HEK293 (cell line): ENCODE measurements at regions not wholly inside any gene's neighbourhood (a gene's known extent, or its start where the extent isn't known, plus 50 kb on each side); places are given as distances from the start of the nearest gene placed in this dataset.

ENCODE experiments used
- CTCF ChIA-PET: fragments of 350-600 bp; formaldehyde crosslinking; extraction: SDS; loops from one replicate; lab custom pipeline; 2021; ENCODE audit warnings: antibody characterized with exemption; lab: Yijun Ruan, JAX
- POLR2A ChIA-PET: fragments of 300-600 bp; formaldehyde crosslinking; extraction: SDS; loops from one replicate; lab custom pipeline; 2020; ENCODE audit warnings: antibody characterized with exemption, inconsistent platforms; lab: Yijun Ruan, JAX
- H3K27ac ChIP-seq: fragments of 200-500 bp; sonication (Bioruptor generic); 2 replicates; pipeline ENCODE4 v1.5.1; 2014; ENCODE audit warnings: low read depth, low read length, control low read depth, inconsistent platforms; ENCODE audit errors: extremely low read depth
- H3K36me3 ChIP-seq, 2 experiments: fragments of 200-500 bp in 1 of 2; sonication (Bioruptor generic) in 1 of 2; 1 replicate in 1 of 2; 2 replicates in 1 of 2; pipeline ENCODE4 v1.5.1; 2014 to 2017; ENCODE audit warnings: inconsistent platforms in 2 of 2, low read length in 2 of 2; ENCODE audit not compliant: control insufficient read depth in 2 of 2, insufficient read depth in 1 of 2
- H3K4me1 ChIP-seq: fragments of 200-500 bp; sonication (Bioruptor generic); 2 replicates; pipeline ENCODE4 v1.5.1; 2014; ENCODE audit warnings: mild to moderate bottlenecking, low read length, inconsistent platforms; ENCODE audit not compliant: control insufficient read depth, insufficient read depth
- H3K4me3 ChIP-seq: 2 replicates; pipeline ENCODE4 v1.5.1; 2011; ENCODE audit warnings: low read depth, mild to moderate bottlenecking, control low read depth, low read length, moderate library complexity
- H3K9me3 ChIP-seq: fragments of 200-500 bp; sonication (Bioruptor generic); 2 replicates; pipeline ENCODE4 v1.5.1; 2014; ENCODE audit warnings: low read depth, low read length, inconsistent platforms; ENCODE audit not compliant: control insufficient read depth, insufficient read depth
- BCL6B ChIP-seq: fragments of 450-650 bp; formaldehyde crosslinking; IDR thresholded peaks from 2 replicates; pipeline ENCODE4 v1.5.1; 2017; ENCODE audit warnings: missing biosample characterization, missing genetic modification characterization
- IKZF3 ChIP-seq: fragments of 450-650 bp; IDR thresholded peaks from 2 replicates; pipeline ENCODE4 v1.5.0; 2018; ENCODE audit warnings: missing biosample characterization, mild to moderate bottlenecking, missing genetic modification characterization, moderate library complexity
- KLF10 ChIP-seq: fragments of 450-650 bp; IDR thresholded peaks from 2 replicates; pipeline ENCODE4 v1.5.1; 2018; ENCODE audit warnings: missing biosample characterization, mild to moderate bottlenecking, missing genetic modification characterization
- KLF16 ChIP-seq: fragments of 450-650 bp; formaldehyde crosslinking; IDR thresholded peaks from 2 replicates; pipeline ENCODE4 v1.5.1; 2017; ENCODE audit warnings: missing biosample characterization, missing genetic modification characterization
- TCF7L2 ChIP-seq: IDR thresholded peaks from 2 replicates; pipeline ENCODE4 v1.6.1; 2011; ENCODE audit warnings: low read depth, mild to moderate bottlenecking, inconsistent platforms, low read length, moderate library complexity, borderline replicate concordance
- YY2 ChIP-seq: fragments of 450-650 bp; formaldehyde crosslinking; IDR thresholded peaks from 2 replicates; pipeline ENCODE4 v1.5.1; 2016; ENCODE audit warnings: missing biosample characterization, missing genetic modification characterization
- ZFP69B ChIP-seq: fragments of 450-650 bp; formaldehyde crosslinking; IDR thresholded peaks from 2 replicates; pipeline ENCODE4 v1.5.1; 2016; ENCODE audit warnings: missing biosample characterization, missing genetic modification characterization
- ZNF10 ChIP-seq: fragments of 450-650 bp; formaldehyde crosslinking; IDR thresholded peaks from 2 replicates; pipeline ENCODE4 v1.5.1; 2017; ENCODE audit warnings: missing biosample characterization, missing genetic modification characterization
- ZNF121 ChIP-seq: fragments of 450-650 bp; formaldehyde crosslinking; IDR thresholded peaks from 2 replicates; pipeline ENCODE4 v1.5.1; 2016; ENCODE audit warnings: missing biosample characterization, missing genetic modification characterization
- ZNF169 ChIP-seq: fragments of 450-650 bp; formaldehyde crosslinking; IDR thresholded peaks from 2 replicates; pipeline ENCODE4 v1.5.1; 2016; ENCODE audit warnings: missing biosample characterization, missing genetic modification characterization
- ZNF202 ChIP-seq: fragments of 450-650 bp; formaldehyde crosslinking; IDR thresholded peaks from 2 replicates; pipeline ENCODE4 v1.5.1; 2016; ENCODE audit warnings: missing biosample characterization, missing genetic modification characterization, borderline replicate concordance
- ZNF239 ChIP-seq: fragments of 450-650 bp; formaldehyde crosslinking; IDR thresholded peaks from 2 replicates; pipeline ENCODE4 v1.5.1; 2016; ENCODE audit warnings: missing biosample characterization, missing genetic modification characterization
- ZNF248 ChIP-seq: fragments of 450-650 bp; formaldehyde crosslinking; IDR thresholded peaks from 2 replicates; pipeline ENCODE4 v1.5.1; 2017; ENCODE audit warnings: missing biosample characterization, missing genetic modification characterization
- ZNF350 ChIP-seq: fragments of 450-650 bp; formaldehyde crosslinking; IDR thresholded peaks from 2 replicates; pipeline ENCODE4 v1.5.0; 2017; ENCODE audit warnings: missing biosample characterization, mild to moderate bottlenecking, missing genetic modification characterization
- ZNF37A ChIP-seq: fragments of 450-650 bp; IDR thresholded peaks from 2 replicates; pipeline ENCODE4 v1.5.1; 2018; ENCODE audit warnings: missing biosample characterization, missing genetic modification characterization
- ZNF394 ChIP-seq: fragments of 450-650 bp; formaldehyde crosslinking; IDR thresholded peaks from 2 replicates; pipeline ENCODE4 v1.5.1; 2016; ENCODE audit warnings: missing biosample characterization, missing genetic modification characterization, mild to moderate bottlenecking, moderate library complexity, borderline replicate concordance
- ZNF416 ChIP-seq: fragments of 450-650 bp; formaldehyde crosslinking; IDR thresholded peaks from 2 replicates; pipeline ENCODE4 v1.5.1; 2016; ENCODE audit warnings: missing biosample characterization, missing genetic modification characterization
- ZNF521 ChIP-seq: fragments of 450-650 bp; formaldehyde crosslinking; IDR thresholded peaks from 2 replicates; pipeline ENCODE4 v1.5.1; 2017; ENCODE audit warnings: missing biosample characterization, mild to moderate bottlenecking, missing genetic modification characterization
- ZNF544 ChIP-seq: fragments of 450-650 bp; formaldehyde crosslinking; IDR thresholded peaks from 2 replicates; pipeline ENCODE4 v1.5.0; 2017; ENCODE audit warnings: missing biosample characterization, missing genetic modification characterization
- ZNF610 ChIP-seq: fragments of 450-650 bp; formaldehyde crosslinking; IDR thresholded peaks from 2 replicates; pipeline ENCODE4 v1.5.1; 2016; ENCODE audit warnings: missing biosample characterization, missing genetic modification characterization, borderline replicate concordance
- ZNF768 ChIP-seq: fragments of 450-650 bp; formaldehyde crosslinking; IDR thresholded peaks from 2 replicates; pipeline ENCODE4 v1.5.1; 2018; ENCODE audit warnings: missing biosample characterization, mild to moderate bottlenecking, missing genetic modification characterization
- ZNF830 ChIP-seq: fragments of 450-650 bp; IDR thresholded peaks from 2 replicates; pipeline ENCODE4 v1.5.0; 2018; ENCODE audit warnings: missing biosample characterization, missing genetic modification characterization, low read depth, mild to moderate bottlenecking, moderate library complexity
- TF ChIP-seq, protein P1 (sequence below): fragments of 450-650 bp; formaldehyde crosslinking; IDR thresholded peaks from 2 replicates; pipeline ENCODE4 v1.5.1; 2016; ENCODE audit warnings: missing biosample characterization, missing genetic modification characterization, borderline replicate concordance

DNA sequence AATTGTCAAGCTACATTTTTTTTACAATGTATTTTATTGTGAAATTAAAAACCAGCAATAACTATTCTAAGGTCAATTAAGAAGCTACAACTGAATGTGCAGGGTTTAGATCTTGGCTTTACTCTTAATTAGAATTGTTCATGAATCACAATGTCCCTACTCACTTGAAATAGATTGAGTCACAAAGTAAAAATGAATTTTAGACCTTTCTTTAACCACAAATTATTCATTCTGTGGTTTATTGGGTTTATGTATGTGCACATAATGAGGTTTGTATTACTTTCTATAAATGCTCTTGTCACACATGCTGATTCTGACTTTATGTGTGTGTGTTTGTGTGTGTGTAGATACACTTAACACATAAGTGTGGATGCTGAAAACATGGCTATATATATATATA lies 647.0 kb upstream of the AADAT start (continued):
- no peak for TF ChIP-seq BCL6B (tag by site-specific recombination)
- TF ChIP-seq ZNF610 (tag by site-specific recombination): no peak
- TF ChIP-seq, protein P1, sequence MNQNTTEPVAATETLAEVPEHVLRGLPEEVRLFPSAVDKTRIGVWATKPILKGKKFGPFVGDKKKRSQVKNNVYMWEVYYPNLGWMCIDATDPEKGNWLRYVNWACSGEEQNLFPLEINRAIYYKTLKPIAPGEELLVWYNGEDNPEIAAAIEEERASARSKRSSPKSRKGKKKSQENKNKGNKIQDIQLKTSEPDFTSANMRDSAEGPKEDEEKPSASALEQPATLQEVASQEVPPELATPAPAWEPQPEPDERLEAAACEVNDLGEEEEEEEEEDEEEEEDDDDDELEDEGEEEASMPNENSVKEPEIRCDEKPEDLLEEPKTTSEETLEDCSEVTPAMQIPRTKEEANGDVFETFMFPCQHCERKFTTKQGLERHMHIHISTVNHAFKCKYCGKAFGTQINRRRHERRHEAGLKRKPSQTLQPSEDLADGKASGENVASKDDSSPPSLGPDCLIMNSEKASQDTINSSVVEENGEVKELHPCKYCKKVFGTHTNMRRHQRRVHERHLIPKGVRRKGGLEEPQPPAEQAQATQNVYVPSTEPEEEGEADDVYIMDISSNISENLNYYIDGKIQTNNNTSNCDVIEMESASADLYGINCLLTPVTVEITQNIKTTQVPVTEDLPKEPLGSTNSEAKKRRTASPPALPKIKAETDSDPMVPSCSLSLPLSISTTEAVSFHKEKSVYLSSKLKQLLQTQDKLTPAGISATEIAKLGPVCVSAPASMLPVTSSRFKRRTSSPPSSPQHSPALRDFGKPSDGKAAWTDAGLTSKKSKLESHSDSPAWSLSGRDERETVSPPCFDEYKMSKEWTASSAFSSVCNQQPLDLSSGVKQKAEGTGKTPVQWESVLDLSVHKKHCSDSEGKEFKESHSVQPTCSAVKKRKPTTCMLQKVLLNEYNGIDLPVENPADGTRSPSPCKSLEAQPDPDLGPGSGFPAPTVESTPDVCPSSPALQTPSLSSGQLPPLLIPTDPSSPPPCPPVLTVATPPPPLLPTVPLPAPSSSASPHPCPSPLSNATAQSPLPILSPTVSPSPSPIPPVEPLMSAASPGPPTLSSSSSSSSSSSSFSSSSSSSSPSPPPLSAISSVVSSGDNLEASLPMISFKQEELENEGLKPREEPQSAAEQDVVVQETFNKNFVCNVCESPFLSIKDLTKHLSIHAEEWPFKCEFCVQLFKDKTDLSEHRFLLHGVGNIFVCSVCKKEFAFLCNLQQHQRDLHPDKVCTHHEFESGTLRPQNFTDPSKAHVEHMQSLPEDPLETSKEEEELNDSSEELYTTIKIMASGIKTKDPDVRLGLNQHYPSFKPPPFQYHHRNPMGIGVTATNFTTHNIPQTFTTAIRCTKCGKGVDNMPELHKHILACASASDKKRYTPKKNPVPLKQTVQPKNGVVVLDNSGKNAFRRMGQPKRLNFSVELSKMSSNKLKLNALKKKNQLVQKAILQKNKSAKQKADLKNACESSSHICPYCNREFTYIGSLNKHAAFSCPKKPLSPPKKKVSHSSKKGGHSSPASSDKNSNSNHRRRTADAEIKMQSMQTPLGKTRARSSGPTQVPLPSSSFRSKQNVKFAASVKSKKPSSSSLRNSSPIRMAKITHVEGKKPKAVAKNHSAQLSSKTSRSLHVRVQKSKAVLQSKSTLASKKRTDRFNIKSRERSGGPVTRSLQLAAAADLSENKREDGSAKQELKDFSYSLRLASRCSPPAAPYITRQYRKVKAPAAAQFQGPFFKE (tag by site-specific recombination): no peak

- H3K4me3 ChIP-seq: no peak overlapping the region
- TF ChIP-seq ZNF248 (tag by site-specific recombination): no peak
- no peak for TF ChIP-seq ZFP69B (tag by site-specific recombination)
- TF ChIP-seq ZNF239: no peak
- no peak for TF ChIP-seq ZNF416 (tag by site-specific recombination)
- TF ChIP-seq KLF16: no peak
- no peak for TF ChIP-seq ZNF350 (tag by site-specific recombination)
- no peak for TF ChIP-seq TCF7L2
- TF ChIP-seq ZNF544 (tag by site-specific recombination): no peak
- CTCF ChIA-PET: no interaction called here
- no peaks in the 10 kb centered on the region for H3K4me1 ChIP-seq
- H3K27ac ChIP-seq: no peak overlapping the region
- POLR2A ChIA-PET: no interaction called here
- no peaks in the 10 kb centered on the region for H3K36me3 ChIP-seq
- no peaks in the 10 kb centered on the region for H3K9me3 ChIP-seq
Observed at GRCh38 chr4:170729897-170730296, 640.1 kb upstream of the AADAT start.

DNA sequence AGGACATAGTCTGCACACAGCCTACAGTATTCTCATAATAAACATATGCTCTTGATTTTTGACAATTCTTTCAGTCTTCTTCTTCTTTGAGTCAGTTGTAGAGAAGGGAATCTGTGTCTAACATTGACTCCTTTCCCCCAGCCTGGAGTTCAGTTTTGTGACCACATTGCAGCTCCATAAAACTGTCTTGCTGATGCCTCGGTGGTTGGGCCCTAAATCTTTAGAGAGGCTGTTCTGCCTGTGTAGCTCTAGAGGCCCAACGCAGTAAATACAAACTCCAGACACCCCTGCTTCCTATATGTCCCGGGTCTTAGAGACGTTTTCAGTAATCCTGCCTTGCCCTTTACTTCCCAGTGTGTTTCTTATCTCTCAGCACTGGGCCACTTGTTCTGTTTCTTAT lies 639.5 kb upstream of the AADAT start:
- Histone ChIP-seq H3K4me3 (no peak overlapping the region), H3K9me3 (no peaks in the 10 kb centered on the region), H3K36me3 (no peaks in the 10 kb centered on the region), H3K27ac (no peak overlapping the region), H3K4me1 (no peaks in the 10 kb centered on the region)
- ChIA-PET CTCF (no interaction called here), POLR2A (no interaction called here)
- TF ChIP-seq ZNF394: no peak

DNA sequence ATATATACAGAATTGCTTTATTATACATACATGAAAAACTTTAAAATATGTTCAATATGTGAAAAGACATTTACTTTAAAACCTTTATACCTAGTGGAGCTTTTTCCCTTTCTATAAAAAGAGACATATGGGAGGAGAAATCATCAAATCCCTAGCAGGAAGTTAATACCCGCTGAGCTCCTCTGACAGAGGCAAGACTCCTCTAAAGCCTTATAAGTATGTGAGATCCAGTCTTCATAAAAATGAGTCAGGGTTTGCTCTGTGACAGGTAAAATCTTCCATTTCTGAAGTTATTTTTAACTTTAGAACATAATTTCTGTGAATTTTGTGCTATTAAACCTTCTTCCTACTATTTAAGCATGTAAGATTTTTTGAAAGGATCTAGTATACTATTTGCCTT lies 634.4 kb upstream of the AADAT start:
- Histone ChIP-seq H3K4me1 (no peaks in the 10 kb centered on the region), H3K36me3 (no peaks in the 10 kb centered on the region), H3K27ac (no peak overlapping the region), H3K9me3 (no peaks in the 10 kb centered on the region), H3K4me3 (no peak overlapping the region)
- POLR2A ChIA-PET: no interaction called here
- CTCF ChIA-PET: no interaction called here
- TF ChIP-seq ZNF121: no peak
- TF ChIP-seq ZNF521 (tag by site-specific recombination): no peak
- no peak for TF ChIP-seq ZNF830
- no peak for TF ChIP-seq ZNF10 (tag by site-specific recombination)
- no peak for TF ChIP-seq ZNF169 (tag by site-specific recombination)
- no peak for TF ChIP-seq YY2 (tag by site-specific recombination)
- TF ChIP-seq ZNF37A (tag by site-specific recombination): no peak
- no peak for TF ChIP-seq ZNF768
- TF ChIP-seq IKZF3: no peak
- no peak for TF ChIP-seq KLF10 (tag by site-specific recombination)
- no peak for TF ChIP-seq BCL6B (tag by site-specific recombination)
- TF ChIP-seq ZNF202 (tag by site-specific recombination): no peak
